ENCODE measurements at regions not wholly inside any gene's neighbourhood (a gene's known extent, or its start where the extent isn't known, plus 50 kb on each side); places are given as distances from the start of the nearest gene placed in this dataset.
A peak's percentile ranks its signal among the peaks of the same experiment; 100 is the strongest.

GRCh38 chr12:46910830-46911229 lies 85.0 kb upstream of the SLC38A4 start:
- TF ChIP-seq CTCF (IDR thresholded peaks at IDR 0.05; ENCODE audit: unreplicated experiment), result no peak
- Mint-ChIP-seq H3K9me3 (ENCODE audit: unreplicated experiment) (peaks cover 9% of the 10 kb centered on the region), H3K4me1 (ENCODE audit: insufficient read depth, unreplicated experiment) (peaks cover 26% of the 10 kb centered on the region), H3K4me3 (ENCODE audit: unreplicated experiment) (no peak overlapping the region), H3K27ac (ENCODE audit: low read depth, unreplicated experiment) (no peak overlapping the region), H3K27me3 (ENCODE audit: insufficient read depth, unreplicated experiment) (no peaks in the 10 kb centered on the region), H3K36me3 (ENCODE audit: insufficient read depth, unreplicated experiment) (peaks cover 7% of the 10 kb centered on the region)
- CTCF ChIA-PET, result interaction anchor here (0.6 kb wide), 1 partner anchor 557 kb away, joined by 3 read pairs; no protein-coding TSS in a partner anchor
- intact Hi-C loops (cut with micrococcal nuclease), result no loop called here
- BruUV-seq (replicated peaks), result no TSS peak
- no peak for DNase-seq (ENCODE audit: unreplicated experiment)
- POLR2A ChIA-PET, result interaction anchor here (0.5 to 2.2 kb wide), 2 partner anchors 208 to 363 kb away, joined by 3 to 9 read pairs; no protein-coding TSS in a partner anchor

GRCh38 chr12:46914336-46914735 lies 88.5 kb upstream of the SLC38A4 start:
- peaks cover 9% of the 10 kb centered on the region for H3K9me3 Mint-ChIP-seq (ENCODE audit: unreplicated experiment)
- TF ChIP-seq CTCF (IDR thresholded peaks at IDR 0.05; ENCODE audit: unreplicated experiment), result no peak
- POLR2A ChIA-PET, result interaction anchor here (1.3 to 1.5 kb wide), 2 partner anchors 237 to 646 kb away, joined by 3 read pairs; partner anchors contain the start of gene SLC38A1
- H3K4me1 Mint-ChIP-seq (ENCODE audit: insufficient read depth, unreplicated experiment), result peaks cover 38% of the 10 kb centered on the region
- H3K4me3 Mint-ChIP-seq (ENCODE audit: unreplicated experiment), result no peak overlapping the region
- no peaks in the 10 kb centered on the region for H3K27me3 Mint-ChIP-seq (ENCODE audit: insufficient read depth, unreplicated experiment)
- CTCF ChIA-PET, result interaction anchor here (0.8 kb wide), 1 partner anchor 789 kb away, joined by 3 read pairs; no protein-coding TSS in a partner anchor
- peak overlapping the region; percentile 80 for H3K27ac Mint-ChIP-seq (ENCODE audit: low read depth, unreplicated experiment)
- DNase-seq (ENCODE audit: unreplicated experiment), result no peak
- intact Hi-C loops (cut with micrococcal nuclease), result no loop called here
- H3K36me3 Mint-ChIP-seq (ENCODE audit: insufficient read depth, unreplicated experiment), result peaks cover 7% of the 10 kb centered on the region
- BruUV-seq (replicated peaks), result no TSS peak

- CTCF ChIA-PET, result no interaction called here
- BruUV-seq (replicated peaks), result no TSS peak
- peak; percentile 72 for DNase-seq (ENCODE audit: unreplicated experiment)
- no peak for TF ChIP-seq CTCF (IDR thresholded peaks at IDR 0.05; ENCODE audit: unreplicated experiment)
- Mint-ChIP-seq H3K27ac (ENCODE audit: low read depth, unreplicated experiment) (peak overlapping the region; percentile 80), H3K27me3 (ENCODE audit: insufficient read depth, unreplicated experiment) (no peaks in the 10 kb centered on the region), H3K9me3 (ENCODE audit: unreplicated experiment) (peaks cover 9% of the 10 kb centered on the region), H3K4me1 (ENCODE audit: insufficient read depth, unreplicated experiment) (peaks cover 32% of the 10 kb centered on the region), H3K36me3 (ENCODE audit: insufficient read depth, unreplicated experiment) (peaks cover 7% of the 10 kb centered on the region), H3K4me3 (ENCODE audit: unreplicated experiment) (no peak overlapping the region)
- POLR2A ChIA-PET, result no interaction called here
- intact Hi-C loops (cut with micrococcal nuclease), result no loop called here
These were observed 89.3 kb upstream of the SLC38A4 start for GRCh38 chr12:46915082-46915481.

DNA sequence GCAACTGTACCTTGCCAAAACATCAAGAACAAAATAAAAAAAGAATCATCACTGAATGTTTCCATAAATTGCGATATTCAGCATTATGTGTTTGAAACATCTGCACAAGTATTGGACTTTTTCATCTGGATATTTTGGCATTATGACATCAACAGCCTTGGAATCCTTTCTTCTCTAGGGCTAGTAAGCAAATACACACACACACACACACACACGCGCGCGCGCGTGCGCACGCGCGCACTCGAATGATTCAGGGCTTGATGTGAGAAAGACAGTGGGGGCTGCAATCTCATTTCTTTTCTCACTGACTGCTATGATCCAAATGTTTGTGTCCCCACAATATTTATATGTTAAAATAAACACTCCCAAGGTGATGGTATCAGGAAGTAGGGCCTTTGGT lies 90.0 kb upstream of the SLC38A4 start:
- H3K27me3 Mint-ChIP-seq (ENCODE audit: insufficient read depth, unreplicated experiment), result no peaks in the 10 kb centered on the region
- ChIA-PET CTCF (no interaction called here), POLR2A (no interaction called here)
- H3K27ac Mint-ChIP-seq (ENCODE audit: low read depth, unreplicated experiment), result peak overlapping the region; percentile 35
- H3K4me1 Mint-ChIP-seq (ENCODE audit: insufficient read depth, unreplicated experiment), result peaks cover 32% of the 10 kb centered on the region
- no peak for DNase-seq (ENCODE audit: unreplicated experiment)
- TF ChIP-seq CTCF (IDR thresholded peaks at IDR 0.05; ENCODE audit: unreplicated experiment), result no peak
- H3K36me3 Mint-ChIP-seq (ENCODE audit: insufficient read depth, unreplicated experiment), result peaks cover 7% of the 10 kb centered on the region
- BruUV-seq (replicated peaks), result no TSS peak
- H3K9me3 Mint-ChIP-seq (ENCODE audit: unreplicated experiment), result peaks cover 6% of the 10 kb centered on the region
- H3K4me3 Mint-ChIP-seq (ENCODE audit: unreplicated experiment), result no peak overlapping the region
- intact Hi-C loops (cut with micrococcal nuclease), result no loop called here

All from MCF 10A (cell line).